ENCODE measurements at regions not wholly inside any gene's neighbourhood (a gene's known extent, or its start where the extent isn't known, plus 50 kb on each side); places are given as distances from the start of the nearest gene placed in this dataset.

DNA sequence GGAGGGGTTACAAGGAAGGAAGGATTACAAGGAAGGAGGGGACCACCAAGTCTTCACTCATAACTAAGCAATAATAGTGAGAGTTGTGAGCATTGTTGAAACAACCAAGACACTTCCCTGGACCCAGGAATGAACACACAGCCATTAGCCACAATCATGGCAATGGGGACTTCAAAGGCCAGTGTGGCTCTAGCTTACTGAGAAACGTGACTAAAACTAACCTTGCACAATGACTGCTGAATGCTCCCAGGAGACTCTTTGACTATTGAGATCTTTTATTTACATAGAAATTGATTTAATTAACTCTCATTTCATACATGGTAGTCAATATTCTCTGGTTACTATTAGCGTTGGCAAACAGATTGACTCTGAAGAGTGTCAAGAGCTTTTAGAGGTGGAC lies 263.0 kb upstream of the SOX5 start:
- Histone ChIP-seq H3K4me1 (no peaks in the 10 kb centered on the region), H3K9me3 (no peaks in the 10 kb centered on the region), H3K27ac (no peak overlapping the region), H3K4me3 (no peak overlapping the region), H3K4me2 (no peak overlapping the region)
- POLR2A ChIA-PET, result no interaction called here
- 29% methylated on average over 2 of the region's 2 CpGs for WGBS (ENCODE audit: missing lambda C conversion rate)
- TF ChIP-seq NFE2L2 (conservative IDR thresholded peaks at IDR 0.05; ENCODE audit: low read length), result no peak
- no peak for TF ChIP-seq HEYL (CRISPR knock-in tag; IDR thresholded peaks at IDR 0.05)
- TF ChIP-seq ESRRA (IDR thresholded peaks at IDR 0.05; ENCODE audit: borderline replicate concordance, low read length), result no peak
- TF ChIP-seq HOXA7 (CRISPR knock-in tag; IDR thresholded peaks at IDR 0.05), result no peak
- no peak for TF ChIP-seq ZC3H11A (IDR thresholded peaks at IDR 0.05)
- TF ChIP-seq GATA3 (IDR thresholded peaks at IDR 0.05; ENCODE audit: borderline replicate concordance), result no peak
- TF ChIP-seq EHF (CRISPR knock-in tag; IDR thresholded peaks at IDR 0.05), result no peak
- TF ChIP-seq ZSCAN20 (CRISPR knock-in tag; IDR thresholded peaks at IDR 0.05), result no peak
- TF ChIP-seq EHMT2 (IDR thresholded peaks at IDR 0.05; ENCODE audit: low read depth), result no peak
- TF ChIP-seq PHF8 (IDR thresholded peaks at IDR 0.05; ENCODE audit: borderline replicate concordance, low read depth), result no peak
- no peak for TF ChIP-seq CHD2 (IDR thresholded peaks at IDR 0.05; ENCODE audit: low read length, partially characterized antibody)
- CTCF ChIA-PET, result no interaction called here
- FAIRE-seq (no peak), DNase-seq (ENCODE audit: low read depth in 1 of 2, low spot score in 1 of 2) (no peak), ATAC-seq (no peak)

DNA sequence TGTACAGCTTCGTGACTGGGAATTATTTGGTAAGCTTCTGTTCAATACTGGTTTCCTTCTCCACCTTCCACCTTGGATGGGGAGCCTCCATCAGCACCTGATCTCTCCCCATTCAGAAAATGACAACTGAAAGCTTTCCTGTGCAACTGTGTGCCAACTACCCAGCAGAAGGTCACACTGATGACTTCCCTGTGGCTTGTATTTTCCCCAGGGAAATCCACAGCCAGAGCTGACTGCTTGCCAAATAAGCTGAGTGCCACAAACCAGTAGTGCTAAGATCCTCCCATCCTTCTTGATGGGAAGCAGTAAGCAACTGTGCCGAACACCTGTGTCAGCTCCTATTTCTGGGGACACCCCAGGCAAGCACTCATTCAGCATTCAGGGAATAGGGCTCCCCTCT lies 257.2 kb upstream of the SOX5 start:
- ChIA-PET CTCF (no interaction called here), POLR2A (no interaction called here)
- WGBS (ENCODE audit: missing lambda C conversion rate), result 18% methylated on average over 2 of the region's 2 CpGs
- DNase-seq (ENCODE audit: low read depth in 1 of 2, low spot score in 1 of 2), result no peak
- H3K4me3 ChIP-seq, result no peak overlapping the region
- no peak for FAIRE-seq
- H3K4me1 ChIP-seq, result no peaks in the 10 kb centered on the region
- TF ChIP-seq ZNF302 (CRISPR knock-in tag; IDR thresholded peaks at IDR 0.05), result no peak
- no peak for TF ChIP-seq MAZ (IDR thresholded peaks at IDR 0.05; ENCODE audit: borderline replicate concordance, low read depth, low read length)
- no peak for TF ChIP-seq RAD21 (conservative IDR thresholded peaks at IDR 0.05 in 1 of 2, IDR thresholded peaks at IDR 0.05 in 1 of 2)
- TF ChIP-seq JUNB (IDR thresholded peaks at IDR 0.05), result no peak
- TF ChIP-seq, protein P1, sequence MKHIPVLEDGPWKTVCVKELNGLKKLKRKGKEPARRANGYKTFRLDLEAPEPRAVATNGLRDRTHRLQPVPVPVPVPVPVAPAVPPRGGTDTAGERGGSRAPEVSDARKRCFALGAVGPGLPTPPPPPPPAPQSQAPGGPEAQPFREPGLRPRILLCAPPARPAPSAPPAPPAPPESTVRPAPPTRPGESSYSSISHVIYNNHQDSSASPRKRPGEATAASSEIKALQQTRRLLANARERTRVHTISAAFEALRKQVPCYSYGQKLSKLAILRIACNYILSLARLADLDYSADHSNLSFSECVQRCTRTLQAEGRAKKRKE (CRISPR knock-in tag; IDR thresholded peaks at IDR 0.05; ENCODE audit: low read depth), result no peak
- no peak for TF ChIP-seq HOXB13 (CRISPR knock-in tag; IDR thresholded peaks at IDR 0.05; ENCODE audit: low read depth)
- no peak for TF ChIP-seq RCOR1 (IDR thresholded peaks at IDR 0.05; ENCODE audit: low read depth, low read length)
- no peak for TF ChIP-seq MYC (IDR thresholded peaks at IDR 0.05; ENCODE audit: borderline replicate concordance, low read length)
- no peak overlapping the region for H3K4me2 ChIP-seq
- H3K27ac ChIP-seq, result no peak overlapping the region
- ATAC-seq, result no peak
- no peaks in the 10 kb centered on the region for H3K9me3 ChIP-seq

DNA sequence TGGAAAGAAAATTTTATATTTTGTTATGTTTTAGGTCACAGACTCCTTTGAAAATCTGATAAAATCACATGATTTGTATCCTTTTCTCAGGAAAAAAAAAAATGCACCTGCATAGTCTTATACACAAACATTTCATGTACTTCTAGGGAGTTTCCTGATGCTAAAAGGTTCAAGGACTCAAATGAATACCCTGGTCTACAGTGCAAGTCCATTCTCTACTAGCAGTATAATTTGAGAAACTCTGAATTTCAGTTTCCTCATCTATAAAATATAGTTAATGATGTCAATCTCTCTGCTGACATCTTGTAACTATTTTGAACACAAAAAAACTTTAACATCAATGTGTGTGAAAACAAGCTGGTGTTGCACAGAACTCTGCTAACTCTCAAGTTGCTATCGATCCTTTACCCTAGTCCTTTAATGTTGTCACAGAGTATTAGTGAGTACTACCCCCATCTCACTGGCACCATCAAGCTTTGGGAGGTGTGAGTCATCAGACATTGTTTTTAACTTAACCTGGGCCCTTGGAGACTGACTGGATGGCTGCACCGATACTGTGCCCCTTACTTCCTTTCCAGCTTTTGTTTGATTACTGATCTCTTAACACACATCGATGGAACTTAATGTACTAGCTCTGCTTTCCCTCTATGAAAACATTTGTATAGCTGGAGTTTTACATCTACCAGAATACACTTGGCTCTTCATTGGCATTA lies 251.9 kb upstream of the SOX5 start:
- ChIA-PET POLR2A (no interaction called here), CTCF (no interaction called here)
- no peaks in the 10 kb centered on the region for H3K9me3 ChIP-seq
- DNase-seq (ENCODE audit: low read depth in 1 of 2, low spot score in 1 of 2), result no peak
- H3K4me3 ChIP-seq, result no peak overlapping the region
- 11% methylated on average over 3 of the region's 3 CpGs for WGBS (ENCODE audit: missing lambda C conversion rate)
- H3K27ac ChIP-seq, result no peak overlapping the region
- TF ChIP-seq ESRRA (IDR thresholded peaks at IDR 0.05; ENCODE audit: borderline replicate concordance, low read length) (no peak), TFCP2L1 (CRISPR knock-in tag; IDR thresholded peaks at IDR 0.05) (no peak), JUNB (IDR thresholded peaks at IDR 0.05) (no peak), HOXB5 (CRISPR knock-in tag; IDR thresholded peaks at IDR 0.05) (no peak), RAD21 (conservative IDR thresholded peaks at IDR 0.05 in 1 of 2, IDR thresholded peaks at IDR 0.05 in 1 of 2) (no peak), POLR2A (IDR thresholded peaks at IDR 0.05; ENCODE audit: low read length) (no peak), HOXA7 (CRISPR knock-in tag; IDR thresholded peaks at IDR 0.05) (no peak), RFX5 (IDR thresholded peaks at IDR 0.05) (no peak), MAFK (IDR thresholded peaks at IDR 0.05; ENCODE audit: partially characterized antibody) (no peak), ZFP36 (IDR thresholded peaks at IDR 0.05; ENCODE audit: borderline replicate concordance, partially characterized antibody) (no peak), RARB (CRISPR knock-in tag; IDR thresholded peaks at IDR 0.05) (no peak), ZSCAN20 (CRISPR knock-in tag; IDR thresholded peaks at IDR 0.05) (no peak), HDAC2 (IDR thresholded peaks at IDR 0.05) (no peak), TP53 (CRISPR knock-in tag; IDR thresholded peaks at IDR 0.05) (no peak), FOSL2 (IDR thresholded peaks at IDR 0.05) (no peak), FOSL2 (CRISPR knock-in tag; IDR thresholded peaks at IDR 0.05) (no peak)
- TF ChIP-seq, protein P1 (CRISPR knock-in tag; IDR thresholded peaks at IDR 0.05; ENCODE audit: low read depth), result no peak
- TF ChIP-seq, protein P2, sequence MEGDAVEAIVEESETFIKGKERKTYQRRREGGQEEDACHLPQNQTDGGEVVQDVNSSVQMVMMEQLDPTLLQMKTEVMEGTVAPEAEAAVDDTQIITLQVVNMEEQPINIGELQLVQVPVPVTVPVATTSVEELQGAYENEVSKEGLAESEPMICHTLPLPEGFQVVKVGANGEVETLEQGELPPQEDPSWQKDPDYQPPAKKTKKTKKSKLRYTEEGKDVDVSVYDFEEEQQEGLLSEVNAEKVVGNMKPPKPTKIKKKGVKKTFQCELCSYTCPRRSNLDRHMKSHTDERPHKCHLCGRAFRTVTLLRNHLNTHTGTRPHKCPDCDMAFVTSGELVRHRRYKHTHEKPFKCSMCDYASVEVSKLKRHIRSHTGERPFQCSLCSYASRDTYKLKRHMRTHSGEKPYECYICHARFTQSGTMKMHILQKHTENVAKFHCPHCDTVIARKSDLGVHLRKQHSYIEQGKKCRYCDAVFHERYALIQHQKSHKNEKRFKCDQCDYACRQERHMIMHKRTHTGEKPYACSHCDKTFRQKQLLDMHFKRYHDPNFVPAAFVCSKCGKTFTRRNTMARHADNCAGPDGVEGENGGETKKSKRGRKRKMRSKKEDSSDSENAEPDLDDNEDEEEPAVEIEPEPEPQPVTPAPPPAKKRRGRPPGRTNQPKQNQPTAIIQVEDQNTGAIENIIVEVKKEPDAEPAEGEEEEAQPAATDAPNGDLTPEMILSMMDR (IDR thresholded peaks at IDR 0.05), result no peak
- TF ChIP-seq, protein P3, sequence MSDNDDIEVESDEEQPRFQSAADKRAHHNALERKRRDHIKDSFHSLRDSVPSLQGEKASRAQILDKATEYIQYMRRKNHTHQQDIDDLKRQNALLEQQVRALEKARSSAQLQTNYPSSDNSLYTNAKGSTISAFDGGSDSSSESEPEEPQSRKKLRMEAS (IDR thresholded peaks at IDR 0.05), result no peak
- no peak overlapping the region for H3K4me2 ChIP-seq
- H3K4me1 ChIP-seq, result no peaks in the 10 kb centered on the region
- FAIRE-seq, result no peak
- no peak for ATAC-seq
